Midbrain (tissue), 1 donor: ENCODE measurements at regions not wholly inside any gene's neighbourhood (a gene's known extent, or its start where the extent isn't known, plus 50 kb on each side); places are given as distances from the start of the nearest gene placed in this dataset.
A peak's percentile ranks its signal among the peaks of the same experiment; 100 is the strongest.

ENCODE experiments used
- DNase-seq: peaks from one replicate; lab custom pipeline; 2025; lab: John Stamatoyannopoulos, UW

GRCh38 chr4:122034619-122035018 lies 82.8 kb upstream of the TRPC3 start:
- no peak for DNase-seq

GRCh38 chr4:122027203-122027602 lies 75.3 kb upstream of the TRPC3 start:
- no peak for DNase-seq

GRCh38 chr4:122017296-122017695 lies 65.4 kb upstream of the TRPC3 start:
- DNase-seq: no peak

GRCh38 chr4:122015203-122015602 lies 63.3 kb upstream of the TRPC3 start:
- no peak for DNase-seq

GRCh38 chr4:122012735-122013134 lies 60.9 kb upstream of the TRPC3 start:
- no peak for DNase-seq

- no peak for DNase-seq
Measured at GRCh38 chr4:122010610-122011009, 58.8 kb upstream of the TRPC3 start.

DNA sequence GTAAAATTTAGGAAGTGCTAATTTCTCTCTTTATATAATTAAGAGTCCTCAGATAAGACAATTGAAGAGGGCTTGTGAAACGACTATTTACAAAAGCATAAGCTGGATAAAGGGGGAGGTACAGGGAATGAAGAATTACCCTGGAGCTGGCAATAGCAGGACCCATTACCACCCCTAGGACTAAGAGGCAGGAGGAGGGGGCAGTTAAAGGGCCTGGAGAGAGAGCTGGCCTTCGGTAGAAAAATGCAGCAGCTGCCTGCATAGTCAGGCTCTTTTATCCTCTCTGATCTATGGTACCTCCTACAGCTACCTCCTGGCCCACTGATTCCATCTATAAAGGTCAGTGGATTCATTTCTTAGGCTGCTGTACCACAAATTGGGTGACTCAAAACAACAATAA lies 57.7 kb upstream of the TRPC3 start:
- DNase-seq: no peak

GRCh38 chr4:122007016-122007415 lies 55.2 kb upstream of the TRPC3 start:
- no peak for DNase-seq

GRCh38 chr4:122005064-122005755 lies 53.4 kb upstream of the TRPC3 start:
- no peak for DNase-seq

DNA sequence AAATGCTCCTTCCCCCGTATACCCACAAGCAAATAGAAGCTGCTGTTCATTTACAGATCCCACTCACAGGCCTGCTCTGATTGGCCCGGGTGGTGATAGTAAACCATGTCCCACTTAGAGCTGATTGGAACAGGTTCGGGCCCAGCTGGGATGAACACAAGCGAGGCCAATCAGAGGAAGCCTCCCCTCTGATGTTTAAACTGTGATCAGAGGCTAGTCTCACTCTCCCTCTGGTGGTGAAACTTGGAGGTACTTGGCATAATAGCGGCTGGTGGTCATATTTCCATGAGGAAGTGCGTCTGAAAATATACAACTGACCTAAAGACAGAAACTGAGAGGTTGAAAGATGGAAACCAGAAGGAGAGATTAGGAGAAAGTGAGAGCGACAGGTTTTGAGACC lies 51.5 kb upstream of the TRPC3 start:
- DNase-seq: peak; percentile 7
